ES-I3 (cell line): ENCODE measurements at regions not wholly inside any gene's neighbourhood (a gene's known extent, or its start where the extent isn't known, plus 50 kb on each side); places are given as distances from the start of the nearest gene placed in this dataset.
"Not testable (repeated sequence)": the region's sequence is repeated elsewhere in the genome, so short reads cannot be mapped to it uniquely, and the experiment has no call there.

Experiments
- H3K36me3 ChIP-seq: 2 replicates; pipeline ENCODE4 v1.6.1; 2013; ENCODE audit warnings: mild to moderate bottlenecking, low read length, control low read depth, moderate library complexity; ENCODE audit not compliant: insufficient read depth
- H3K4me1 ChIP-seq: 2 replicates; pipeline ENCODE4 v1.6.1; 2013; ENCODE audit warnings: mild to moderate bottlenecking, control low read depth, low read length; ENCODE audit not compliant: insufficient read depth
- H3K9ac ChIP-seq: 2 replicates; pipeline ENCODE4 v1.6.1; 2013; ENCODE audit warnings: low read depth, mild to moderate bottlenecking, low read length, moderate library complexity
- H3K9me3 ChIP-seq: 2 replicates; pipeline ENCODE4 v1.6.1; 2013; ENCODE audit warnings: mild to moderate bottlenecking, low read length, moderate library complexity; ENCODE audit not compliant: control insufficient read depth, insufficient read depth

DNA sequence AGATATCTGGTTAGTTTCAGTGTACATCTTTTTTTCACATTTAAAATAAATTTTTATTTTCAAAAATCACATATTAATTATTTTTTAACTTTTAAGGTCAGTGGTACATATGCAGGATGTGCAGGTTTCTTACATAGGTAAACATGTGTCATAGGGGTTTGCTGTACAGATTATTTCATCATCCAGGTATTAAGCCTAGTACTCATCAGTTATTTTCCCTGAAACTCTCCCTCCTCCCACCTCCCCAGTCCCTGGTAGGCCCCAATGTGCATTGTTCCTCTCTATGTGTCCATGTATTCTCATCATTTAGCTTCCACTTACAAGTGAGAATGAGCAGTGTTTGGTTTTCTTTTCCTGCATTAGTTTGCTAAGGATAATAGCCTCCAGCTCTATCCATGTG lies 323.0 kb downstream of the C7orf25 start:
- Histone ChIP-seq H3K36me3 (no peaks in the 10 kb centered on the region), H3K4me1 (no peaks in the 10 kb centered on the region), H3K9me3 (0 out of 2 replicates have a peak, but pooled peaks cover 2% of the 10 kb centered on the region)

DNA sequence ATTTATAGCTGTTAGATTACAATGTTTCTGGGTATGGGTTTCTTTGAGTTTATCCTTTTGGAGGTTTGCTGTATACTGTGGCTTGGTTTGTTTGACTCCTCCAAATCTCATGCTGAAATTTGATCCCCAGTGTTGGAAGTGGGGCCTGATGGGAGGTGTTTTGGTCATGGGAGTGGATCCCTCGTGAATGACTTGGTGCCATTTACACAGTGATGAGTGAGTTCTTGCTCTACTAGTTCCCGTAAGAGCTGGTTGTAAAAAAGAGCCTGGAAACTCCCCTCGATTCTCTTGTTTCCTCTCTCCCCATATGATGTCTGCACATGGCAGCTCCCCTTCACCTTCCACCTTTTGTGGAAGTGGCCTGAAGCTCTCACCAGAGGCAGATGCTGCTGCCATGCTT lies 324.1 kb downstream of the C7orf25 start:
- no peaks in the 10 kb centered on the region for H3K36me3 ChIP-seq
- H3K9ac ChIP-seq, result no peak overlapping the region
- H3K4me1 ChIP-seq, result no peaks in the 10 kb centered on the region
- 0 out of 2 replicates have a peak, but pooled peaks cover 2% of the 10 kb centered on the region for H3K9me3 ChIP-seq

More for the DNA sequence above, 323.0 kb downstream of the C7orf25 start:
- no peak overlapping the region for H3K9ac ChIP-seq

DNA sequence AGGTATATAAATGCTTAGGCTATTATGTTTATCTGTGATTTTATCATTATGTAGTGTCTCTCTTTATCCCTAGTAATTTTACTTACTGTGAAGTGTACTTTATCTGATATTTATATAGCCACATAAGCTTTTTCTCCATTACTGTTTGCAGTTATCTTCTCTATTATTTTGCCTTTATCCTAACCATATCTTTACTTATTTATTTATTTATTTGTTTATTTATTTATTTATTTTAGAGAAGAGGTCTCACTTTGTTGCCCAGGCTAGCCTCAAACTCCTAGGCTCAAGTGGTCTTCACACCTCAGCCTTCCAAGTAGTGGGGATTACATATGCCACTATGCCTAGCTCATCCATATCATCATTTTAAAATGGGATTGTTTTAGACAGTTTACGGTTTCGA lies 331.8 kb downstream of the C7orf25 start:
- H3K9me3 ChIP-seq, result no peaks in the 10 kb centered on the region; the same call in 1 of the 2 replicates
- no peak overlapping the region for H3K9ac ChIP-seq
- no peaks in the 10 kb centered on the region for H3K4me1 ChIP-seq
- H3K36me3 ChIP-seq, result no peaks in the 10 kb centered on the region

DNA sequence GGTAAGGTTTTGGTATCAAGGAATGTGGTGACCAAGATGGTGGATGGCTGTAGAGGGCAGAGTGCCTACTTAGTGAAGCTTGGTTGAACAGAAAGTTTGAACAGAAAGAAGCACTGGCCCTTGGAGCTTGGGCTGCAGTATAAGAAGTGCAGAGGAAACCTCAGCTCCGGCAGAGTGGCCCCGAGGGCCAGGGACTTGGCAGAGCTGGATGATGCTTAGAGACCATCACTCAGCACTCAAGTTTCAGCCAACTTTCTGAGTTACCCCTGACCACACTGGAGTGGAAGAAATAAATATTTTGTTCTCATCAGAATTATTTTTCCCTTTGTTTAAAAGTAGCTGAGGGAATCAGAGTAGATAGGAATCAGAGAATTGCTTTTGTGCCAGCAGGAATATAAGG lies 336.7 kb downstream of the C7orf25 start:
- no peaks in the 10 kb centered on the region; the same call in 1 of the 2 replicates for H3K9me3 ChIP-seq

DNA sequence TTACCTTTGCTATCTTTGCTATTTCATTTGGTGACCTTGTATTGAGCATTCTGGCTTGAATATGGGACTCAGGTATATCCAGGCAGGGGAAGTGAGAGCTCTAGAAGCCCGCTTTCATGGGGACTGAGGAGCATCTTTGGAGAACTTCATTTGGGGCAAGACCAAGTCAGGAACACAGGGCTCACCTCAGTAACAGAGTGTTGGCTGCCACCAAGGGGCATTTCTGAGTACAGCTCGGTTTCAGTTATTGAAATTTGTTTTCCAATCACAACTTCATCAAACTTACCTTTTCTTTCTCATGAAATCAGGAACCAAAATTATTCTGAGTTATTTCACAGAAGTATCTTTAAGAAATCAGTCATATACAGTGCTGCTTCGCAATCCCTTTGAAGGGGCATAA lies 337.2 kb downstream of the C7orf25 start:
- Histone ChIP-seq H3K9ac (no peak overlapping the region), H3K9me3 (no peaks in the 10 kb centered on the region; the same call in 1 of the 2 replicates), H3K36me3 (no peaks in the 10 kb centered on the region), H3K4me1 (no peaks in the 10 kb centered on the region)

More for the DNA sequence above, 336.7 kb downstream of the C7orf25 start:
- Histone ChIP-seq H3K4me1 (no peaks in the 10 kb centered on the region), H3K36me3 (no peaks in the 10 kb centered on the region), H3K9ac (no peak overlapping the region)

DNA sequence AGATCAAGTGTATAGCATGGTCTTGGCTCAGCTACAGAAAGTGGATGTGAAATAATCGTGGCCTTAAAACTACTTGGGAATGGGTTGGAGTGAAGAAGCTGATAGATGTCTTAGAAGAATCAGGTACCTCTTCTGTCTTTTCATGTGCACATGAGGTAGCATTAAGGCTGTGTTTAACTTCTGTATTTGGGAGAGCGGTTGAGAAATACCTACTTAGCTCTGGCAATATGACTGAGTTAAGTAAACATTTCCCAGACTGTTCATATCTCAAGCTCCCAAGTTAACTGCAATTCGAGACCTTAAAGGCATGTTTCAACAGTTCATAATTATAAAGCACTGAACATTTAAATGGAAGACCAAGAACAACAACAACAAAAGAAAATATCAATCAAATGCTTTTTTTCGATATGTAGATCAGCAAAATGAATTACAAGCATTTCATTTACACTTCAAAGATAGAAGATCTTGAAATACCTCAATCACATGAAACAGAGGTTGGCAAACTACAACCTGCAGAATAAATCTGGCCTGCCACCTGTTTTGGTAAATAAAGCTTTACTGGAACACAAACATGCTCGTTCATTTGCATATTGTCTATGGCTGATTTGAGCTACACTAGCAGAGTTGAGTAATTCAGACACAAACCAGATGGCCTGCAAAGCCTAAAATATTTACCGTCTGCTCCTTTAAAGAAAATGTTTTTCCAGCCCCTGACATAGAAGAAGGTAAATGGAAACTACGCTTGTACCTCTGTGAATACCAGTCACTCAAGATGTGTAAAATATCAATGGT lies 337.1 kb upstream of the GLI3 start:
- H3K9ac ChIP-seq, result no peak overlapping the region
- H3K36me3 ChIP-seq, result no peaks in the 10 kb centered on the region
- no peaks in the 10 kb centered on the region; the same call in 1 of the 2 replicates for H3K9me3 ChIP-seq
- H3K4me1 ChIP-seq, result no peaks in the 10 kb centered on the region

DNA sequence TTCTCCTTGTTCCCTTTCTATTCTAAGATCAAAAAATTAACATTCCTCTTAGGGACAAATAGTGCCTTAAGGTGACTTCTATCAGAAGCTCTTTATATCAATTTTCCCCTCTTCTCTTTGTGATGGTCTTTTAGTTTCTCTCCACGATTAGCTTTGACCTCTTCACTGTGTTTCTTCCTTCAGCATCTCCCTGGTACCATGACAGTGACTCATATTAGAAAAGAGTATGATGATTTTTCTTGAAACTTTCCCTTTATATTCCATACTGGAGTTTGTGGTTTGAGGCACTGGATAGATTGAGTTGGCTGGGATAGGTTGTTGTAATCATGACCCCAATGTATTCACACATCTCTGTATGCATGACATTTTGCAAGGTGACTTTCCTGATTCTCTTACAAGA lies 335.6 kb upstream of the GLI3 start:
- Histone ChIP-seq H3K9ac (no peak overlapping the region), H3K4me1 (no peaks in the 10 kb centered on the region), H3K36me3 (no peaks in the 10 kb centered on the region), H3K9me3 (no peaks in the 10 kb centered on the region)

DNA sequence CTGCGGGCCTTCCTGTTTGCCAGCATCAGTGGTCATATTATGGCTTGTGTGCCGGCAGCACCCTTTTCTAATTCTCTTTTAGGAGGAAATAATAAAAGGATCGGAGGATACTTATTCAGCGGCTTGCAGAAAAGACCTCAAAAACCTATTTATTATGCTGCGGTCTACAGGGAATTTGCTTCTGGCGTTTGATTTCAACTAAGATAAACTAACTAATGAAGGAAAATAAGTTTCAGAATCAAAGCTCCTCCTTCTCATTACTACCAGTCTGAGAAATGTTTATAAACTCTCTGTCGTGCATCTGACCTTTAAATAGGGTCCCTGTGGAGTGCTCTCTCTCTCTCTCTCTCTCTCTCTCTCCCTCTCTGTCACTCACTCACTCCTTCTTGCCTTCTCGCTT lies 335.0 kb upstream of the GLI3 start:
- no peaks in the 10 kb centered on the region for H3K36me3 ChIP-seq
- H3K9ac ChIP-seq, result no peak overlapping the region
- no peaks in the 10 kb centered on the region for H3K4me1 ChIP-seq
- H3K9me3 ChIP-seq, result no peaks in the 10 kb centered on the region

DNA sequence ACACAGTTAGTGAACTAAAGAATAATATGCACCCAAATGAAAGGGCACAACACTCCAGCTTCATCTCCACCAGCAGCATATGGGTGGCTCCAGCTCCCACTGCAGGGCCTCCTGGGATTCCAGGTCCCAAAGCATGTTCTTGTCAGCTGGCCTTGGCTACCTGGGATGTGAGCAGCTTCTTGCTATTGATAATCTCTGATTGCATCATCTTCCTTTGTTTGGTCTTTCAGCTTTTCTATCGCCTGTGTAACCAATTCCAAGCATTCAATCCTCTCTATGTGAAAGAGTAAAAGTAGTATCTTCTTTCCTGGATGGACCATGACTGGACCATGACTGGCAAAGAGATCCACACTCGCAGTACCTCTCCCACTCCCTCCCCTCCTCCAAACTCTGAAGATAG lies 333.9 kb upstream of the GLI3 start:
- no peaks in the 10 kb centered on the region for H3K9me3 ChIP-seq
- H3K36me3 ChIP-seq, result no peaks in the 10 kb centered on the region
- H3K9ac ChIP-seq, result no peak overlapping the region
- H3K4me1 ChIP-seq, result no peaks in the 10 kb centered on the region

DNA sequence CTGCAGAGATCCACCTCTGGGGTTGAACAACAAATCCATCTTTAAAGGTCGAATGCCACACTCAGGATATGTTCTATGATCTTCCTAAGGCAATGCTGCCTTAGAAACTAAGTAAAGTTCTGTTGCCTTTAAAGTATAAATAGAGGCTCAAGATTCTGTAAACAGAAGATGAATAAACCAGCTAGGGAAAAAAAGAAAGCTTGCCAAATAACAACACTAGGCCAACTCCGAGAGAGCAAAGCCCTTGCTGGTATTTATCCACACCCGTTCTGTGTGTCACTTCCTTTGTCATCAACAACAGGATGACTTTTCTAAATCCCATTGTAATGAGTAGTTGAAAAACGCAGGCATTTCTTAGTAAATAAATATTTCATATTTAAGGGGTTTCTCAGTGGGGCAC lies 330.0 kb upstream of the GLI3 start:
- H3K36me3 ChIP-seq, result no peaks in the 10 kb centered on the region
- no peak overlapping the region for H3K9ac ChIP-seq
- H3K9me3 ChIP-seq, result no peaks in the 10 kb centered on the region; the same call in 1 of the 2 replicates
- H3K4me1 ChIP-seq, result no peaks in the 10 kb centered on the region

DNA sequence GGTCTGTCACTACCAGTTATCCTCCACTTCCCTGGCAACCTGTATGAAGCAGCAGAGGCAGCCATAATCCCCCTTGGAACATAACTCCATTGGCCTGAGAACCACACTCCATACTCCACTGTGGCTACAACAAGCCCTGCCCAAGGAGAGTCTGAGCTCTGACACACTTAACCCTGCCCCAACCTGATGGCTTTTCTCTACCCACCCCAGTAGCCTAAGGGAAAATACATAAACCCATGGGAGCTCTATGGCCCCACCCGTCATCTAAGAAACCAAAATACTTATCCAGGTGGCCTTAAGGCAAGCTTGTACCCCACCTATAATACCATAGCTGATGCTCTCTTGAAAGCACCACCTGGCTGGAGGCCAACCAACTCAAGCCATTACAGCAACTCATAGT lies 324.8 kb upstream of the GLI3 start:
- Histone ChIP-seq H3K4me1 (no peaks in the 10 kb centered on the region), H3K36me3 (no peaks in the 10 kb centered on the region), H3K9ac (no peak overlapping the region), H3K9me3 (peaks cover 4% of the 10 kb centered on the region; the same call in 1 of the 2 replicates)

DNA sequence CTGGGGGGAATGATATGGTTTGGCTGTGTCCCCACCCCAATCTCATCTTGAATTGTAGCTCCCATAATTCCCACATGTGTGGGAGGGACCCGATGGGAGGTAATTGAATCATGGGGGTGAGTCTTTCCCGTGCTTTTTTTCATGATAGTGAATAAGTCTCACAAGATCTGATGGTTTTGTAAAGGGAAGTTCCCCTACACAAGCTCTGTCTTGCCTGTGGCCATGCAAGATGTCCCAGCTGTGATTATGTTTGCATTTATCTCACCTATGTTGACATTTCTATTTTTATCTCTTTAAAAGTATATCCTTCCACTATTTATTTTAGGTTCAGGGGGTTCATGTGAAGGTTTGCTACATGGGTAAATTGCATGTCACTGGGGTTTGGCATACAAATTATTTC lies 323.9 kb upstream of the GLI3 start:
- Histone ChIP-seq H3K4me1 (no peaks in the 10 kb centered on the region), H3K36me3 (no peaks in the 10 kb centered on the region), H3K9me3 (peaks cover 4% of the 10 kb centered on the region; the same call in 1 of the 2 replicates), H3K9ac (no peak overlapping the region)

DNA sequence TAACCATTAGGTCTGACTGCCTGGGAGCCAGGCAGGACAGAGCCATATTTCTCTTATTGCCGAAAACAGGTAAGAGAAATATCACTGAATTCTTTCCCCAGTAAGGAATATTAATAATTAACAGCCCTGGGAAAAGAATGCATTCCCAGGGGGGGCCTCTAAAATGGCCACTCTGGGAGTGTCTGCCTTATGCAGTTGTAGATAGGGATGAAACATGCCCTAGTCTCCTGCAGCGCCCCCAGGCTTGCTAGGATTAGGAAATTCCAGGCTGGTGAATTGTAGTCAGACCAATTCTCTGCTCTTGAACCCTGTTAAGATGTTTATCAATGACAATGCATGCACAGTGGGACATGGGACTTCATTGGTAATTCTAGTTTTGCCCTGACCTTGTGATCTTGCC lies 317.9 kb upstream of the GLI3 start:
- not testable (repeated sequence) for H3K36me3 ChIP-seq, H3K9me3 ChIP-seq, H3K9ac ChIP-seq, H3K4me1 ChIP-seq

DNA sequence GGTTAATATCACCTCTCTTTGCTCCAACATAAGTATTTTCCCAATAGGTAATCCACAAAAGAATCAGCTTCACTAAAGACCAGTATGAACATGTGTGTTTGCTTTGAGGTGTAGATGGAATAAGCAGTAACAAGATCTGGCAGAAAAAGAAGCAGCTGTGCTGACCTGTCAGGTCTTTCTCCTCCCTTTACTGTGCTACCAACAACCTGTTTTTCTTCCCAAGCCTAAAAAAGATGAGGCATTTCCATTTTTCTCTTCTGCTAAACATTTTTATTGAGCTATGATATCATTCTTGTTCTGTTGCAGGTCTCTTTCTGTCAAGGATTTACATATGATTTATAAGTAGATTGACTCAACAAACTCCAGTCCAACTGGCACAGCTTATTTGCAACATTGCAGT lies 315.2 kb upstream of the GLI3 start:
- Histone ChIP-seq H3K4me1 (no peaks in the 10 kb centered on the region), H3K9me3 (peaks cover 6% of the 10 kb centered on the region), H3K36me3 (no peaks in the 10 kb centered on the region; the same call in 1 of the 2 replicates), H3K9ac (no peak overlapping the region)

DNA sequence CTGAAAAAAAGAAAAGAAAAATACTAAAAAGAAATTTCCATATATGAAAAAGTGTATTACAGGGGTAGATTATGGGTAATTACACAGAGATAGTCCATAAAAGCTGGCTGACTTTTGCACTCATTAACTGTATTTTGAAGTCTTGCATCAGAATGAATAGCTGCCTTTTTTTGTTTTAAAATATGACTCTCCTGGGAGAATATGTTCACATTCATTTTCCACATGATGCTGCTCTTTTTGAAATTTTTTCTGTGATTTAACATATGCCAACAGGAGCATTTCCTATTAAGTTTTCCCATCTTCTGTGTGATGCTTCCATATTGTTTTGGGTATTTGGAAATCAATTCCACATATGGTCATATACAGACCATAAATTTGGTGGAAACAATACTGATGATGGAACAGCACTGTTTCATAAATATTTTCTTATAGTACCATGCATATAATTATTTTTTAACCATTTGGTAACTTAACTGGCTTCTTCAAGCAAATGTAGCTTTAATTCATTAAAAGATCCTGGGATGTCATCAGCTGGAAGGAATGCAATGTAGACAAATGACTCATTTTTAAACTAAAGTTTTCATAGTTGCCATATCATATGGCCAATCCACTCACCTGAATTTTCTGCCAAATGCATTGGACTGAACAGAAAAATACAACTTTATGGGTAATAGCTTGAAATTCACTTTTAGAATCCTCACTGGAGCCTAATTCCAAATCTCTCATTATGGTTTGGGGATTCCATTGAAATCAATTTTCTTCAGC lies 313.9 kb upstream of the GLI3 start:
- Histone ChIP-seq H3K9ac (no peak overlapping the region), H3K4me1 (no peaks in the 10 kb centered on the region), H3K9me3 (peaks cover 5% of the 10 kb centered on the region), H3K36me3 (no peaks in the 10 kb centered on the region; the same call in 1 of the 2 replicates)
